ENCODE measurements at regions not wholly inside any gene's neighbourhood (a gene's known extent, or its start where the extent isn't known, plus 50 kb on each side); places are given as distances from the start of the nearest gene placed in this dataset.

DNA sequence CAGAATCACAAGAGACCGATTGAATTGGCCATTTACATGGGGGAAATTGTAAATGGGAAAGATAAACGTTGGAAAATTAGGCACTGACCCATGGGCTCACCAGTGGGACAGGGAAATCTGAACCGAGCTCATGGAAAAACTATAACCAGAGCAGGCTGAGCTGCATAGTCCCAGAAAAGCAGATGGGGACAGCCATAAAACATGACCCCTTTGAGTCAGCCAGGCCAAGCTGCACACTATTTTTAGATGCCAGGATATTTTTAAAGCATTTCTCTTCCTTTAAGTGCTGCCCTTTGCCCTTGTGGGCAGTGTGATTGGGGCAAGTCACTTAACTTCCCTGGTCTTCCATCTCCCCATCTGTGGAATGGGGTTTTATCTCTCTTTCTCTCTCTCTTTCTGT lies 184.1 kb downstream of the FOXD2 start:
- no peaks in the 10 kb centered on the region for H3K79me2 ChIP-seq (ENCODE audit: insufficient read depth, low read length)
- no peak overlapping the region for H3K4me3 ChIP-seq (ENCODE audit: low read depth, low read length, poor library complexity, severe bottlenecking)
- no peak overlapping the region for H3K9ac ChIP-seq (ENCODE audit: low read length)
- H3K9me3 ChIP-seq (ENCODE audit: low read length), result no peaks in the 10 kb centered on the region
- H4K20me1 ChIP-seq (ENCODE audit: insufficient read depth, low read length), result no peaks in the 10 kb centered on the region
- H2AFZ ChIP-seq (ENCODE audit: low read length), result no peak overlapping the region
- no peak overlapping the region for H3K27ac ChIP-seq (ENCODE audit: low read depth, low read length, poor library complexity, severe bottlenecking)
- TF ChIP-seq EZH2 (IDR thresholded peaks at IDR 0.05; ENCODE audit: borderline replicate concordance, low read length), result no peak
- TF ChIP-seq, protein P1, sequence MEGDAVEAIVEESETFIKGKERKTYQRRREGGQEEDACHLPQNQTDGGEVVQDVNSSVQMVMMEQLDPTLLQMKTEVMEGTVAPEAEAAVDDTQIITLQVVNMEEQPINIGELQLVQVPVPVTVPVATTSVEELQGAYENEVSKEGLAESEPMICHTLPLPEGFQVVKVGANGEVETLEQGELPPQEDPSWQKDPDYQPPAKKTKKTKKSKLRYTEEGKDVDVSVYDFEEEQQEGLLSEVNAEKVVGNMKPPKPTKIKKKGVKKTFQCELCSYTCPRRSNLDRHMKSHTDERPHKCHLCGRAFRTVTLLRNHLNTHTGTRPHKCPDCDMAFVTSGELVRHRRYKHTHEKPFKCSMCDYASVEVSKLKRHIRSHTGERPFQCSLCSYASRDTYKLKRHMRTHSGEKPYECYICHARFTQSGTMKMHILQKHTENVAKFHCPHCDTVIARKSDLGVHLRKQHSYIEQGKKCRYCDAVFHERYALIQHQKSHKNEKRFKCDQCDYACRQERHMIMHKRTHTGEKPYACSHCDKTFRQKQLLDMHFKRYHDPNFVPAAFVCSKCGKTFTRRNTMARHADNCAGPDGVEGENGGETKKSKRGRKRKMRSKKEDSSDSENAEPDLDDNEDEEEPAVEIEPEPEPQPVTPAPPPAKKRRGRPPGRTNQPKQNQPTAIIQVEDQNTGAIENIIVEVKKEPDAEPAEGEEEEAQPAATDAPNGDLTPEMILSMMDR (IDR thresholded peaks at IDR 0.05; ENCODE audit: low read length), result no peak
- no peaks in the 10 kb centered on the region for H3K9me2 ChIP-seq (ENCODE audit: low read depth, low read length)
- no peaks in the 10 kb centered on the region for H3K36me3 ChIP-seq (ENCODE audit: insufficient read depth, low read length)
- no peaks in the 10 kb centered on the region for H3K4me1 ChIP-seq (ENCODE audit: insufficient read depth, low read length, severe bottlenecking)
- 0 out of 2 replicates have a peak, but pooled peaks cover 3% of the 10 kb centered on the region for H3K27me3 ChIP-seq (ENCODE audit: insufficient read depth, low read length)
- no peaks in the 10 kb centered on the region for H3F3A ChIP-seq (ENCODE audit: insufficient read depth, low read length)
- no peak overlapping the region for H3K4me2 ChIP-seq (ENCODE audit: low read length)

DNA sequence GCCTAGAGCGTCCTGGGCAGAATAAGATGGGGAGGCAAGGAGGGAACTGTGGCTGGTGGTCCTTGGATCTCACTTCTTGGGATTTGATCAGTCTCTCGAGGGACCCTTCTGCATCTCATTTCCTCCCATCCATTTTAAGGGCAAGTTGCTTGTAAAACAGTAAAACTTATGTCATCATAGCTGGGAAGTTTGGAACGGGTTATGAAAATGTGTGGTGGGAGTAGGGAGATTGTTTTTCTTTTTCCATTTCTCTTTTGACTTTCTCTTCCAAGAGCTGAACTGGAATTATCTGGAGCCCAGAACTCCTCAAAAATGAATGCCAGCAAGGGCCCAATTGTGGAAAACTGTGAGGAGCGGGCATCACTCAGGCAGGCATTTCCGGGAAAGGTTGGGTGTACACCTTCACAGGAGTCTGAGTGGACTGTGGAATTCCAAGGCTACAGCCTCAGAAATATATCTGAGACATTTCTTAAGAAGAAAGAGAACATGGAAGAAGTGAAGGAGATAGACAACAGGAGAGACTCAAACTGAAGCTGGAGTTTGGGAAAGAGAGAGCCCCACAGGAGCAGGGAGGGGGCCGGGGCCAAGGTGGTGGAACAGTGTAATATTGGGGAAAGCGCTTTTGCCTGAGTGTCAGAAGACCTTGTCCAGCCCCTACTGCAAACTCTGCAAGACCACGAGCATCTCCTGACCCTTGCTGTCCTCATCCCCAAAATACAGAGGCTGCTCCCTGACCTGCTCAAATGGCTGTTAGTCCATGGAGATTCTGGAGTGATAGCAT lies 185.1 kb downstream of the FOXD2 start:
- Histone ChIP-seq H3K9ac (ENCODE audit: low read length) (no peak overlapping the region), H3K9me2 (ENCODE audit: low read depth, low read length) (no peaks in the 10 kb centered on the region), H3K4me3 (ENCODE audit: low read depth, low read length, poor library complexity, severe bottlenecking) (no peak overlapping the region), H3K27ac (ENCODE audit: low read depth, low read length, poor library complexity, severe bottlenecking) (no peak overlapping the region), H3K4me1 (ENCODE audit: insufficient read depth, low read length, severe bottlenecking) (no peaks in the 10 kb centered on the region), H3K27me3 (ENCODE audit: insufficient read depth, low read length) (no peaks in the 10 kb centered on the region), H3K79me2 (ENCODE audit: insufficient read depth, low read length) (no peaks in the 10 kb centered on the region), H4K20me1 (ENCODE audit: insufficient read depth, low read length) (no peaks in the 10 kb centered on the region), H3K36me3 (ENCODE audit: insufficient read depth, low read length) (no peaks in the 10 kb centered on the region), H3K4me2 (ENCODE audit: low read length) (no peak overlapping the region), H3K9me3 (ENCODE audit: low read length) (no peaks in the 10 kb centered on the region), H3F3A (ENCODE audit: insufficient read depth, low read length) (no peaks in the 10 kb centered on the region), H2AFZ (ENCODE audit: low read length) (no peak overlapping the region)
- TF ChIP-seq EZH2 (IDR thresholded peaks at IDR 0.05; ENCODE audit: borderline replicate concordance, low read length), result no peak
- TF ChIP-seq, protein P1 (IDR thresholded peaks at IDR 0.05; ENCODE audit: low read length), result no peak

DNA sequence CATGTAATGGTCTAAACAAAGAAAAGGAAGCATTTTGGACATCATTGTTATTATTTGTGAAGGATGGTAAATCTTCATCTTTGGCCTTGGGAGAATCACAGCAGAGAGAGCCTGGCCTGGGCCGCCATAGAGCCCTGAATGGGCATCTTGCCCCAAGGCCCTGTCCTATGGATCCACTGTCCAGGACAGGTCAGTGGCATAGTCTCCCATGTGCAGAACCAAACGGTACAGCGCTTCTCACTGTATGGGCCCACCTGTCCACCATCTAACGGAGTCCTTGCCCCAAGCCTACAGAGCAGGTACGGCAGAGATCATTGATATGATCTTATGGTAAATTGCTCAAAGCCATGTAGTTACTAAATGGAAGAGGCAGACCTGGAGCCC lies 185.7 kb downstream of the FOXD2 start:
- Histone ChIP-seq H4K20me1 (ENCODE audit: insufficient read depth, low read length) (no peaks in the 10 kb centered on the region), H3K9me3 (ENCODE audit: low read length) (no peaks in the 10 kb centered on the region), H3K9ac (ENCODE audit: low read length) (no peak overlapping the region), H3K4me2 (ENCODE audit: low read length) (no peak overlapping the region), H3K4me3 (ENCODE audit: low read depth, low read length, poor library complexity, severe bottlenecking) (no peak overlapping the region), H3F3A (ENCODE audit: insufficient read depth, low read length) (no peaks in the 10 kb centered on the region), H2AFZ (ENCODE audit: low read length) (no peak overlapping the region), H3K27ac (ENCODE audit: low read depth, low read length, poor library complexity, severe bottlenecking) (no peak overlapping the region), H3K36me3 (ENCODE audit: insufficient read depth, low read length) (no peaks in the 10 kb centered on the region), H3K27me3 (ENCODE audit: insufficient read depth, low read length) (no peaks in the 10 kb centered on the region), H3K79me2 (ENCODE audit: insufficient read depth, low read length) (no peaks in the 10 kb centered on the region), H3K9me2 (ENCODE audit: low read depth, low read length) (no peaks in the 10 kb centered on the region), H3K4me1 (ENCODE audit: insufficient read depth, low read length, severe bottlenecking) (no peaks in the 10 kb centered on the region)
- TF ChIP-seq, protein P1 (IDR thresholded peaks at IDR 0.05; ENCODE audit: low read length), result no peak
- TF ChIP-seq EZH2 (IDR thresholded peaks at IDR 0.05; ENCODE audit: borderline replicate concordance, low read length), result no peak

Data from OCI-LY1 (cell line).